ENCODE measurements at regions not wholly inside any gene's neighbourhood (a gene's known extent, or its start where the extent isn't known, plus 50 kb on each side); places are given as distances from the start of the nearest gene placed in this dataset.

GRCh38 chr19:31715249-31715945, 366.2 kb upstream of the TSHZ3 start:
- Histone ChIP-seq H3K4me1 (replicated peaks) (no peaks in the 10 kb centered on the region), H3K9me3 (no peaks in the 10 kb centered on the region), H3K36me3 (no peaks in the 10 kb centered on the region), H3K27ac (no peak overlapping the region), H3K27me3 (replicated peaks; ENCODE audit: insufficient read depth) (no peaks in the 10 kb centered on the region), H3K4me3 (no peak overlapping the region)
- 40% methylated on average over 17 of the region's 17 CpGs for WGBS
- DNase-seq (ENCODE audit: low spot score): no peak
- intact Hi-C loops (cut with DNase I): no loop called here
- TF ChIP-seq POLR2AphosphoS5 (IDR thresholded peaks at IDR 0.05): no peak
- no peak for TF ChIP-seq CTCF (IDR thresholded peaks at IDR 0.05)
- TF ChIP-seq POLR2A (IDR thresholded peaks at IDR 0.05): no peak

- Histone ChIP-seq H3K27ac (peak overlapping the region; percentile 30 to 57), H3K4me3 (no peak overlapping the region), H3K4me1 (replicated peaks) (no peaks in the 10 kb centered on the region), H3K36me3 (no peaks in the 10 kb centered on the region), H3K27me3 (replicated peaks; ENCODE audit: insufficient read depth) (no peaks in the 10 kb centered on the region), H3K9me3 (no peaks in the 10 kb centered on the region)
- WGBS: 60% methylated on average over 6 of the region's 6 CpGs
- intact Hi-C loops (cut with DNase I): no loop called here
- no peak for TF ChIP-seq CTCF (IDR thresholded peaks at IDR 0.05)
- no peak for TF ChIP-seq POLR2AphosphoS5 (IDR thresholded peaks at IDR 0.05)
- no peak for TF ChIP-seq POLR2A (IDR thresholded peaks at IDR 0.05)
- no peak for DNase-seq (ENCODE audit: low spot score)
Observed at GRCh38 chr19:31716826-31717225, 367.6 kb upstream of the TSHZ3 start.

- Histone ChIP-seq H3K36me3 (no peaks in the 10 kb centered on the region), H3K4me1 (replicated peaks) (no peaks in the 10 kb centered on the region), H3K9me3 (no peaks in the 10 kb centered on the region), H3K27me3 (replicated peaks; ENCODE audit: insufficient read depth) (no peaks in the 10 kb centered on the region), H3K27ac (peak overlapping the region; percentile 30 to 57), H3K4me3 (no peak overlapping the region)
- TF ChIP-seq POLR2AphosphoS5 (IDR thresholded peaks at IDR 0.05) (peak; percentile 35), POLR2A (IDR thresholded peaks at IDR 0.05) (no peak), CTCF (IDR thresholded peaks at IDR 0.05) (no peak)
- intact Hi-C loops (cut with DNase I): no loop called here
- peak; percentile 23 for DNase-seq (ENCODE audit: low spot score)
- 51% methylated on average over 16 of the region's 16 CpGs for WGBS
Observed at GRCh38 chr19:31717269-31717923, 368.2 kb upstream of the TSHZ3 start.

- no peak overlapping the region for H3K4me3 ChIP-seq
- H3K9me3 ChIP-seq: no peaks in the 10 kb centered on the region
- no peak for DNase-seq (ENCODE audit: low spot score)
- H3K36me3 ChIP-seq: no peaks in the 10 kb centered on the region
- 32% methylated on average over 6 of the region's 6 CpGs for WGBS
- no peaks in the 10 kb centered on the region for H3K27me3 ChIP-seq (replicated peaks; ENCODE audit: insufficient read depth)
- intact Hi-C loops (cut with DNase I): no loop called here
- H3K4me1 ChIP-seq (replicated peaks): no peaks in the 10 kb centered on the region
- peak overlapping the region in 1 of 2 donors; percentile 4 for H3K27ac ChIP-seq
- no peak for TF ChIP-seq POLR2AphosphoS5 (IDR thresholded peaks at IDR 0.05)
- TF ChIP-seq POLR2A (IDR thresholded peaks at IDR 0.05): no peak
- TF ChIP-seq CTCF (IDR thresholded peaks at IDR 0.05): no peak
Observed at GRCh38 chr19:31718032-31718431, 368.8 kb upstream of the TSHZ3 start.

- Histone ChIP-seq H3K9me3 (no peaks in the 10 kb centered on the region), H3K4me3 (no peak overlapping the region), H3K27ac (peak overlapping the region in 1 of 2 donors; percentile 4), H3K27me3 (replicated peaks; ENCODE audit: insufficient read depth) (no peaks in the 10 kb centered on the region), H3K36me3 (no peaks in the 10 kb centered on the region), H3K4me1 (replicated peaks) (no peaks in the 10 kb centered on the region)
- WGBS: 80% methylated on average over 10 of the region's 10 CpGs
- TF ChIP-seq CTCF (IDR thresholded peaks at IDR 0.05) (no peak), POLR2A (IDR thresholded peaks at IDR 0.05) (no peak), POLR2AphosphoS5 (IDR thresholded peaks at IDR 0.05) (no peak)
- no peak for DNase-seq (ENCODE audit: low spot score)
- intact Hi-C loops (cut with DNase I): no loop called here
Observed at GRCh38 chr19:31718898-31719297, 369.7 kb upstream of the TSHZ3 start.
